ENCODE measurements at regions not wholly inside any gene's neighbourhood (a gene's known extent, or its start where the extent isn't known, plus 50 kb on each side); places are given as distances from the start of the nearest gene placed in this dataset.

GRCh38 chr3:88997260-88997659, 110.2 kb upstream of the EPHA3 start:
- Histone ChIP-seq H3K9ac (ENCODE audit: low read depth, low read length) (no peak overlapping the region), H2AFZ (replicated peaks; ENCODE audit: low read length, poor library complexity) (no peak overlapping the region), H3K4me2 (ENCODE audit: low read depth, low read length) (no peak overlapping the region), H2BK120ac (ENCODE audit: low read depth, low read length) (no peak overlapping the region), H3K9me1 (ENCODE audit: insufficient read depth, low read length) (no peaks in the 10 kb centered on the region), H3K4me3 (ENCODE audit: insufficient read depth, low read depth, low read length) (no peak overlapping the region), H2AK5ac (ENCODE audit: low read depth, low read length) (no peak overlapping the region), H4K5ac (ENCODE audit: low read depth, low read length) (no peak overlapping the region), H3K56ac (ENCODE audit: extremely low read depth, insufficient read depth, low read length) (no peak overlapping the region), H4K8ac (ENCODE audit: low read depth in 2 of 2, low read length in 2 of 2) (no peak overlapping the region), H2AK9ac (replicated peaks; ENCODE audit: low read depth, low read length, poor library complexity) (no peak overlapping the region), H3K36me3 (ENCODE audit: control insufficient read depth, insufficient read depth, low read length) (no peaks in the 10 kb centered on the region), H2BK15ac (ENCODE audit: low read depth, low read length) (no peak overlapping the region), H3K23ac (ENCODE audit: low read depth, low read length) (no peak overlapping the region), H3K79me1 (ENCODE audit: low read depth in 1 of 2, low read length in 2 of 2) (no peaks in the 10 kb centered on the region), H3K14ac (replicated peaks; ENCODE audit: low read depth, low read length) (no peak overlapping the region), H3K27me3 (ENCODE audit: control insufficient read depth, insufficient read depth, low read length) (no peaks in the 10 kb centered on the region), H2BK5ac (ENCODE audit: low read depth, low read length, poor library complexity, severe bottlenecking) (no peak overlapping the region), H3K9me3 (ENCODE audit: control insufficient read depth, insufficient read depth, low read length) (no peaks in the 10 kb centered on the region), H2BK20ac (ENCODE audit: low read depth, low read length) (no peak overlapping the region), H4K91ac (ENCODE audit: insufficient read depth, low read depth, low read length) (no peak overlapping the region), H3K18ac (ENCODE audit: low read depth, low read length) (no peak overlapping the region), H3K27ac (ENCODE audit: insufficient read depth, low read length) (no peak overlapping the region), H3K4ac (ENCODE audit: low read depth, low read length) (no peak overlapping the region), H3K4me1 (ENCODE audit: control insufficient read depth, insufficient read depth, low read length) (no peaks in the 10 kb centered on the region), H4K20me1 (ENCODE audit: insufficient read depth, low read length) (no peaks in the 10 kb centered on the region)
- in situ Hi-C loops (cut with MboI; ENCODE audit: low sequenced_read_pairs) (no loop called here), dilution Hi-C loops (cut with HindIII; ENCODE audit: low sequenced_read_pairs, unreplicated experiment) (no loop called here), intact Hi-C loops (cut with micrococcal nuclease) (no loop called here)
- ChIA-PET CTCF (no interaction called here), POLR2A (ENCODE audit: unreplicated experiment) (no interaction called here)
- no TSS peak for BruUV-seq (replicated peaks)
- DNase-seq (no peak), ATAC-seq (ENCODE audit: low read depth) (no peak)
- no peak for TF ChIP-seq MXI1 (IDR thresholded peaks at IDR 0.05; ENCODE audit: borderline replicate concordance, low read depth, low read length)
- no peak for TF ChIP-seq RFX5 (IDR thresholded peaks at IDR 0.05; ENCODE audit: low read depth, low read length)
- no peak for TF ChIP-seq CHD1 (IDR thresholded peaks at IDR 0.05; ENCODE audit: low read depth, low read length)
- no peak for TF ChIP-seq USF2 (IDR thresholded peaks at IDR 0.05; ENCODE audit: low read depth, low read length)
- no peak for TF ChIP-seq SMC3 (IDR thresholded peaks at IDR 0.05; ENCODE audit: low read depth, low read length)
- TF ChIP-seq CEBPB (IDR thresholded peaks at IDR 0.05; ENCODE audit: low read depth, low read length): no peak
- TF ChIP-seq NFE2L2 (IDR thresholded peaks at IDR 0.05; ENCODE audit: low read depth, low read length): no peak
- TF ChIP-seq BHLHE40 (IDR thresholded peaks at IDR 0.05; ENCODE audit: low read depth, low read length): no peak
- TF ChIP-seq RAD21 (IDR thresholded peaks at IDR 0.05; ENCODE audit: low read length): no peak
- no peak for TF ChIP-seq ELK1 (IDR thresholded peaks at IDR 0.05; ENCODE audit: borderline replicate concordance, low read depth, low read length)
- no peak for TF ChIP-seq FOS (IDR thresholded peaks at IDR 0.05; ENCODE audit: low read depth, low read length)
- no peak for TF ChIP-seq CTCF (conservative IDR thresholded peaks at IDR 0.05; ENCODE audit: low read depth, low read length)
- no peak for TF ChIP-seq POLR2A (IDR thresholded peaks at IDR 0.05; ENCODE audit: low read depth, low read length)
- TF ChIP-seq MAFK (IDR thresholded peaks at IDR 0.05; ENCODE audit: low read depth, low read length): no peak
- TF ChIP-seq RCOR1 (IDR thresholded peaks at IDR 0.05; ENCODE audit: insufficient replicate concordance, low read length): no peak
- WGBS, 2 experiments (ENCODE audit: extremely low coverage in 2 of 2, insufficient read length in 1 of 2): no CpG with 5 or more reads among the region's 3 CpGs

Data from IMR-90 (cell line).